ENCODE measurements at regions not wholly inside any gene's neighbourhood (a gene's known extent, or its start where the extent isn't known, plus 50 kb on each side); places are given as distances from the start of the nearest gene placed in this dataset.

DNA sequence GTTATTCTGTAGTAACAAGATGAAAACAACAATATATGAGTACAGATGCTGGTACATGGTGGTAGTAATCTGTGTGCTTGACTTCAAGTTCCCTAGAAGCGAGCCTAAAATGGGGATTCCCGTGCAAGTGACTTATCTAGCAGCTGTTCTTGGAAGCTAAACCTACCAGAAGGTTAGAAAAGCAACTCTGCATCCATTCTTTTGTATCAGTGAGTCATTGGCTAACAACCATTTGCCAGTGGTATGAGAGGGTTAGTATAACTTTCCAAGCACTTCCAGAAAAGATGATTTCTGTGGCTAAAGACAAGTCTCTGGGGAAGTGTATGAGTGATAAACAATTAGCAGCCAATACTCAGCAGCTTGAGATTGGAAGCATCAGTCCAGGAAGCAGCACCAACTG is 787.7 kb upstream of the CDH6 start:
- CTCF ChIA-PET: no interaction called here
- intact Hi-C loops (cut with DNase I, micrococcal nuclease): no loop called here
- no peak overlapping the region for H3K4me3 ChIP-seq (ENCODE audit: low read length)
- Mint-ChIP-seq H3K9me3 (peaks cover 7% of the 10 kb centered on the region), H3K36me3 (ENCODE audit: low read depth) (no peaks in the 10 kb centered on the region), H3K4me3 (no peak overlapping the region), H3K27ac (no peak overlapping the region), H3K27me3 (no peaks in the 10 kb centered on the region), H3K4me1 (ENCODE audit: low read depth) (no peaks in the 10 kb centered on the region)
- peaks cover 0 to 5% of the 10 kb centered on the region in 2 experiments for H3K9me3 ChIP-seq (ENCODE audit: control insufficient read depth in 1 of 2, insufficient read depth in 1 of 2, low read length in 2 of 2)
- H3K36me3 ChIP-seq (ENCODE audit: insufficient read depth, low read length): no peaks in the 10 kb centered on the region
- H3K27me3 ChIP-seq (ENCODE audit: control insufficient read depth in 1 of 2, insufficient read depth in 2 of 2, low read length in 2 of 2): no peaks in the 10 kb centered on the region
- H3K27ac ChIP-seq (ENCODE audit: low read depth in 1 of 2, low read length in 2 of 2): no peak overlapping the region
- ATAC-seq (ENCODE audit: poor library complexity) (no peak), DNase-seq (no peak)
- H3K4me1 ChIP-seq (ENCODE audit: insufficient read depth, low read length): no peaks in the 10 kb centered on the region
- TF ChIP-seq CTCF (IDR thresholded peaks at IDR 0.05): no peak
- POLR2A ChIA-PET: no interaction called here

DNA sequence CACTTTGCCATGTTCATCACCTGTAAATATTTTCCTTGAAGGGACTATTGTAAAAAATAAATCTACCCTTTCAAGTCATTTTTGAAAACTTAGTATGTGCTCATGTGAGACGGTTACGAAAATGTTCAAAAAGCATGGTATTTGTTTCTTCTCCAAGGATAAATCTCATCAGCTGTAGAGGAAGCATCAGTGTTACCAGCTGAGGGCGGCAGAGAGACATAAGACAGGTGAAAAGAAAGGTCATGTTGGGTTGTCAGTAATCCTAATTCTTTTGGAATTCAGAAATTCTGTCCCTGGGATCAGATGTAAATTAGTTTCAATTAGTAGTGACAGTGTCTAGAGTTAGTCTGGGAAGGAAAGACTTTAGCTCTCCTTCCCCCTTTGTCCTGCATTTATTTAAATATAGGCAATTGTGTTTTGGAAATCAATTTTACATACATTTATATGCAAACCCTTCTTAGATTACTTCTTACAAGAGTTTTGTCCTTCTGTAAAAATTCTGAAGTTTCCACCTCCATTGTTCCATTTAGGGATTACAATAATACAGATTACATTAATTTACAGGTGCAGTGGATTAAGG is 791.9 kb upstream of the CDH6 start:
- ATAC-seq (ENCODE audit: poor library complexity) (no peak), DNase-seq (no peak)
- CTCF ChIA-PET: no interaction called here
- no peak for TF ChIP-seq CTCF (IDR thresholded peaks at IDR 0.05)
- Histone ChIP-seq H3K27me3 (ENCODE audit: control insufficient read depth in 1 of 2, insufficient read depth in 2 of 2, low read length in 2 of 2) (no peaks in the 10 kb centered on the region), H3K36me3 (ENCODE audit: insufficient read depth, low read length) (no peaks in the 10 kb centered on the region), H3K4me1 (ENCODE audit: insufficient read depth, low read length) (no peaks in the 10 kb centered on the region), H3K27ac (ENCODE audit: low read depth in 1 of 2, low read length in 2 of 2) (no peak overlapping the region), H3K9me3 (ENCODE audit: control insufficient read depth in 1 of 2, insufficient read depth in 1 of 2, low read length in 2 of 2) (peaks cover 0 to 5% of the 10 kb centered on the region in 2 experiments), H3K4me3 (ENCODE audit: low read length) (no peak overlapping the region)
- H3K4me3 Mint-ChIP-seq: no peak overlapping the region
- H3K27me3 Mint-ChIP-seq: no peaks in the 10 kb centered on the region
- peaks cover 6% of the 10 kb centered on the region for H3K9me3 Mint-ChIP-seq
- no peaks in the 10 kb centered on the region for H3K4me1 Mint-ChIP-seq (ENCODE audit: low read depth)
- POLR2A ChIA-PET: no interaction called here
- no peak overlapping the region for H3K27ac Mint-ChIP-seq
- no peaks in the 10 kb centered on the region for H3K36me3 Mint-ChIP-seq (ENCODE audit: low read depth)
- intact Hi-C loops (cut with DNase I, micrococcal nuclease): no loop called here

DNA sequence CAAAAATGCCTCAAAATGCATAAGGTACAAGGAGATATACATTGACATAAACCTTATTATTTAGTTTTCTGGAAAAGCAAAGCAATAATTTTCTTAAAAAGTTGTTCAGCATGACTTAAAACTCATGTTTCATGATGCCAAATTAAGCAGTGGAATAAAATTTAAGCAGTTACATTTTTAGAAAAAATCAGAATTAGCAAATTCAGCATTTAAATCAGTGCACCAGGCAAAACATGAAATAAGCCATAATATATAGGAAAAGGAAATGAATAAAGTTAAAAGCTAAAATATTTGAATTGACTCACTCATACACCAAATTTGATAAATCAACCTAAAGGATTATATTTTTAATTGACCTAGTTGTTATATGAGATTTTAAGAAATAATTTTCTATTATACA is 795.1 kb upstream of the CDH6 start:
- no peaks in the 10 kb centered on the region for H3K36me3 ChIP-seq (ENCODE audit: insufficient read depth, low read length)
- intact Hi-C loops (cut with DNase I, micrococcal nuclease): no loop called here
- POLR2A ChIA-PET: no interaction called here
- H3K4me1 Mint-ChIP-seq (ENCODE audit: low read depth): no peaks in the 10 kb centered on the region
- no peaks in the 10 kb centered on the region for H3K27me3 Mint-ChIP-seq
- H3K4me3 ChIP-seq (ENCODE audit: low read length): no peak overlapping the region
- H3K4me3 Mint-ChIP-seq: no peak overlapping the region
- no peaks in the 10 kb centered on the region for H3K4me1 ChIP-seq (ENCODE audit: insufficient read depth, low read length)
- H3K27ac Mint-ChIP-seq: no peak overlapping the region
- CTCF ChIA-PET: no interaction called here
- no peaks in the 10 kb centered on the region for H3K27me3 ChIP-seq (ENCODE audit: control insufficient read depth in 1 of 2, insufficient read depth in 2 of 2, low read length in 2 of 2)
- no peaks in the 10 kb centered on the region for H3K9me3 ChIP-seq (ENCODE audit: control insufficient read depth in 1 of 2, insufficient read depth in 1 of 2, low read length in 2 of 2)
- H3K9me3 Mint-ChIP-seq: peaks cover 11% of the 10 kb centered on the region
- no peak for TF ChIP-seq CTCF (IDR thresholded peaks at IDR 0.05)
- H3K36me3 Mint-ChIP-seq (ENCODE audit: low read depth): no peaks in the 10 kb centered on the region
- no peak overlapping the region for H3K27ac ChIP-seq (ENCODE audit: low read depth in 1 of 2, low read length in 2 of 2)
- DNase-seq (no peak), ATAC-seq (ENCODE audit: poor library complexity) (no peak)

Measured in CD4-positive, alpha-beta T cell (primary cell).